Liver (tissue), 3 donors: ENCODE measurements at regions not wholly inside any gene's neighbourhood (a gene's known extent, or its start where the extent isn't known, plus 50 kb on each side); places are given as distances from the start of the nearest gene placed in this dataset.

Experiments used
- CTCF ChIP-seq: fragments of 150-350 bp; IDR thresholded peaks from 2 replicates; pipeline ENCODE4 v1.5.1; 2017; ENCODE audit warnings: improper control_type of control experiment, low read depth, low read length; ENCODE audit not compliant: missing input control
- FOXA1 ChIP-seq: IDR thresholded peaks from 2 replicates; pipeline ENCODE4 v1.6.1; 2016; ENCODE audit warnings: antibody characterized with exemption
- GABPA ChIP-seq, 2 donors: IDR thresholded peaks in 1 of 2; conservative IDR thresholded peaks in 1 of 2; 2 replicates each; pipeline ENCODE4 v1.6.1; 2016; ENCODE audit warnings: antibody characterized with exemption in 2 of 2, mild to moderate bottlenecking in 1 of 2, moderate library complexity in 1 of 2
- MAX ChIP-seq: IDR thresholded peaks from 2 replicates; pipeline ENCODE4 v1.6.1; 2016; ENCODE audit warnings: antibody characterized with exemption
- RAD21 ChIP-seq, 2 donors: IDR thresholded peaks; 2 replicates each; pipeline ENCODE4 v1.6.1; 2016; ENCODE audit warnings: antibody characterized with exemption in 2 of 2, mild to moderate bottlenecking in 2 of 2
- REST ChIP-seq: IDR thresholded peaks from 2 replicates; pipeline ENCODE4 v1.6.1; 2016; ENCODE audit warnings: antibody characterized with exemption, mild to moderate bottlenecking
- RXRA ChIP-seq, 2 donors: IDR thresholded peaks; 2 replicates each; pipeline ENCODE4 v1.6.1; 2017 to 2018; ENCODE audit warnings: antibody characterized with exemption in 2 of 2, mild to moderate bottlenecking in 1 of 2
- SP1 ChIP-seq: IDR thresholded peaks from 2 replicates; pipeline ENCODE4 v1.6.1; 2018; ENCODE audit warnings: antibody characterized with exemption, mild to moderate bottlenecking
- TAF1 ChIP-seq: conservative IDR thresholded peaks from 2 replicates; pipeline ENCODE4 v1.6.1; 2016; ENCODE audit warnings: antibody characterized with exemption, mild to moderate bottlenecking
- YY1 ChIP-seq: IDR thresholded peaks from 2 replicates; pipeline ENCODE4 v1.6.1; 2016; ENCODE audit warnings: antibody characterized with exemption, mild to moderate bottlenecking
- ZBTB33 ChIP-seq: IDR thresholded peaks from 2 replicates; pipeline ENCODE4 v1.6.1; 2016; ENCODE audit warnings: antibody characterized with exemption
- TF ChIP-seq, protein P1 (sequence below): IDR thresholded peaks from 2 replicates; pipeline ENCODE4 v1.6.1; 2016; ENCODE audit warnings: antibody characterized with exemption
- donor health status: healthy.
- donor health status: healthy.

DNA sequence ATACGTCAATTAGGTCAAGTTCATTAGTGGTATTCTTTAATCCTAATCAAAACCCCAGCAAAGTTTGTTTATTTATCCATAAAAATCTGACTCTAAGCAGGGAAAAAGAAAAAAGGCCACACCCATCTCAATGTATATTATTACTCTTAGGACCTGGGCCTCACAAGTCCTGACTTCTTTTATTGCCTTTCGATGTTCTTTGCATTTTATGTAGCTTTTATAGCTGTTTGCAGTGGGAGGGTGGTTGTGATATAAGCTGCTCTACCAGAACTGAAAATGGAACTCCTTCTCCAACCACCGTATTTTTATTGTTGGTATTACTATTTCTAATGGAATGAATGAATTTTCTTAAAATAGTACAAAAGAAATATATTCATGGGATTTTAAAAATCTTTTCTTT, 163.3 kb upstream of the FAM47C start:
- TF ChIP-seq CTCF (no peak), REST (no peak), MAX (no peak), ZBTB33 (no peak), GABPA (IDR thresholded peaks at IDR 0.05 in 1 of 2, conservative IDR thresholded peaks at IDR 0.05 in 1 of 2) (no peak), FOXA1 (no peak), SP1 (no peak), RXRA (IDR thresholded peaks at IDR 0.05) (no peak), YY1 (no peak), TAF1 (no peak), RAD21 (IDR thresholded peaks at IDR 0.05) (no peak)
- TF ChIP-seq, protein P1, sequence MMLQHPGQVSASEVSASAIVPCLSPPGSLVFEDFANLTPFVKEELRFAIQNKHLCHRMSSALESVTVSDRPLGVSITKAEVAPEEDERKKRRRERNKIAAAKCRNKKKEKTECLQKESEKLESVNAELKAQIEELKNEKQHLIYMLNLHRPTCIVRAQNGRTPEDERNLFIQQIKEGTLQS, result no peak
